HL-60 (cell line): ENCODE measurements at regions not wholly inside any gene's neighbourhood (a gene's known extent, or its start where the extent isn't known, plus 50 kb on each side); places are given as distances from the start of the nearest gene placed in this dataset.

ENCODE experiments used
- DNase-seq, 2 experiments: peaks; one replicate each; pipeline ENCODE4 v3.0.0-alpha.2; 2010 to 2020; ENCODE audit warnings: low read depth in 1 of 2, low spot score in 1 of 2
- H3K27ac ChIP-seq: fragments of 250-450 bp; sonication (Bioruptor Pico); replicated peaks from 2 replicates; pipeline ENCODE4 v1.5.1; 2020; ENCODE audit warnings: mild to moderate bottlenecking, moderate library complexity
- H3K27me3 ChIP-seq: fragments of 250-450 bp; sonication (Bioruptor Pico); 2 replicates; pipeline ENCODE4 v1.5.1; 2021; ENCODE audit warnings: mild to moderate bottlenecking, moderate library complexity; ENCODE audit not compliant: insufficient read depth, poor library complexity, severe bottlenecking
- H3K4me3 ChIP-seq: replicated peaks from 2 replicates; pipeline ENCODE4 v1.5.1; 2011; ENCODE audit warnings: mild to moderate bottlenecking, control low read depth, low read length; ENCODE audit not compliant: insufficient read depth
- CTCF ChIP-seq: IDR thresholded peaks from one replicate; pipeline ENCODE4 v1.5.1; 2011; ENCODE audit warnings: low read length, control low read depth, inconsistent platforms; ENCODE audit not compliant: insufficient read depth
- GABPA ChIP-seq: IDR thresholded peaks from 2 replicates; pipeline ENCODE4 v1.6.1; 2012; ENCODE audit warnings: low read depth
- POLR2AphosphoS5 ChIP-seq: IDR thresholded peaks from 2 replicates; pipeline ENCODE4 v1.6.1; 2012; ENCODE audit warnings: low read depth
- SPI1 ChIP-seq: IDR thresholded peaks from 2 replicates; pipeline ENCODE4 v1.6.1; 2012; ENCODE audit warnings: low read depth, mild to moderate bottlenecking, borderline replicate concordance
- TF ChIP-seq, protein P1 (sequence below): IDR thresholded peaks from 2 replicates; pipeline ENCODE4 v1.6.1; 2012; ENCODE audit warnings: low read depth; ENCODE audit not compliant: insufficient replicate concordance

DNA sequence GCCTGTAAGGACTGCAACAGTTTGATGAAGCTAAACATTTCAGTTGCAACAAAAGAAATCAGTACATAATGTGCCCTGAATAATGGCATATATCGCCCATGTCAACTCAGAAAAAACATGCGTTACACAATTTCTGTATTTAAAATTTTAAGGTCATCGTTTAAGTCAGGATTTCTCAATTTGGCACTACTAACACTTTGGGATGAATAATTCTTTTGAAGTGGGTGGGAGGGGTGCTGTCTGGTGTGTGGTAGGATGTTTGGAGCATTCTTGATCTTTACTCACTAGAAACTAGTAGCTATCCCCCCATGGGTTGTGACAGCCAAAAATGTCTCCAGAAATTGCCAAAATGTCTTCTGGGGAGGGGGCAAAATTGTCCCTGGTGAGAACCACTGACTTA lies 50.7 kb upstream of the CNTNAP4 start:
- no peak overlapping the region for H3K27ac ChIP-seq

More for the DNA sequence above, 50.7 kb upstream of the CNTNAP4 start:
- no peak for TF ChIP-seq GABPA
- no peak for TF ChIP-seq POLR2AphosphoS5
- no peak for TF ChIP-seq SPI1
- TF ChIP-seq, protein P1, sequence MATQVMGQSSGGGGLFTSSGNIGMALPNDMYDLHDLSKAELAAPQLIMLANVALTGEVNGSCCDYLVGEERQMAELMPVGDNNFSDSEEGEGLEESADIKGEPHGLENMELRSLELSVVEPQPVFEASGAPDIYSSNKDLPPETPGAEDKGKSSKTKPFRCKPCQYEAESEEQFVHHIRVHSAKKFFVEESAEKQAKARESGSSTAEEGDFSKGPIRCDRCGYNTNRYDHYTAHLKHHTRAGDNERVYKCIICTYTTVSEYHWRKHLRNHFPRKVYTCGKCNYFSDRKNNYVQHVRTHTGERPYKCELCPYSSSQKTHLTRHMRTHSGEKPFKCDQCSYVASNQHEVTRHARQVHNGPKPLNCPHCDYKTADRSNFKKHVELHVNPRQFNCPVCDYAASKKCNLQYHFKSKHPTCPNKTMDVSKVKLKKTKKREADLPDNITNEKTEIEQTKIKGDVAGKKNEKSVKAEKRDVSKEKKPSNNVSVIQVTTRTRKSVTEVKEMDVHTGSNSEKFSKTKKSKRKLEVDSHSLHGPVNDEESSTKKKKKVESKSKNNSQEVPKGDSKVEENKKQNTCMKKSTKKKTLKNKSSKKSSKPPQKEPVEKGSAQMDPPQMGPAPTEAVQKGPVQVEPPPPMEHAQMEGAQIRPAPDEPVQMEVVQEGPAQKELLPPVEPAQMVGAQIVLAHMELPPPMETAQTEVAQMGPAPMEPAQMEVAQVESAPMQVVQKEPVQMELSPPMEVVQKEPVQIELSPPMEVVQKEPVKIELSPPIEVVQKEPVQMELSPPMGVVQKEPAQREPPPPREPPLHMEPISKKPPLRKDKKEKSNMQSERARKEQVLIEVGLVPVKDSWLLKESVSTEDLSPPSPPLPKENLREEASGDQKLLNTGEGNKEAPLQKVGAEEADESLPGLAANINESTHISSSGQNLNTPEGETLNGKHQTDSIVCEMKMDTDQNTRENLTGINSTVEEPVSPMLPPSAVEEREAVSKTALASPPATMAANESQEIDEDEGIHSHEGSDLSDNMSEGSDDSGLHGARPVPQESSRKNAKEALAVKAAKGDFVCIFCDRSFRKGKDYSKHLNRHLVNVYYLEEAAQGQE, result no peak
- TF ChIP-seq CTCF, result no peak
- H3K4me3 ChIP-seq, result no peak overlapping the region
- DNase-seq, result no peak
- no peaks in the 10 kb centered on the region for H3K27me3 ChIP-seq
